Fibroblast of lung (primary cell): ENCODE measurements at regions not wholly inside any gene's neighbourhood (a gene's known extent, or its start where the extent isn't known, plus 50 kb on each side); places are given as distances from the start of the nearest gene placed in this dataset.

Source experiments
- CTCF ChIP-seq, 2 donors: IDR thresholded peaks in 1 of 2; conservative IDR thresholded peaks in 1 of 2; 1 replicate in 1 of 2; 2 replicates in 1 of 2; pipeline ENCODE4 v1.5.1; 2011 to 2012; ENCODE audit warnings: low read length in 2 of 2, control low read depth in 1 of 2, inconsistent platforms in 1 of 2, low read depth in 1 of 2, mild to moderate bottlenecking in 1 of 2
- EZH2 ChIP-seq: IDR thresholded peaks from 2 replicates; pipeline ENCODE4 v1.5.1; 2012; ENCODE audit warnings: low read length, control low read depth, mild to moderate bottlenecking; ENCODE audit errors: missing control alignments

- TF ChIP-seq CTCF (conservative IDR thresholded peaks at IDR 0.05 in 1 of 2, IDR thresholded peaks at IDR 0.05 in 1 of 2; ENCODE audit: low read depth in 1 of 2, low read length in 2 of 2) (no peak), EZH2 (no peak)
Observed at GRCh38 chr3:168497741-168498140, 402.0 kb upstream of the GOLIM4 start.
